Gastroesophageal sphincter (tissue), 3 donors: ENCODE measurements at regions not wholly inside any gene's neighbourhood (a gene's known extent, or its start where the extent isn't known, plus 50 kb on each side); places are given as distances from the start of the nearest gene placed in this dataset.

Experiments used
- EP300 ChIP-seq: sonication (generic); formaldehyde crosslinking; IDR thresholded peaks from one replicate; pipeline ENCODE4 v1.6.1; 2017; ENCODE audit warnings: antibody characterized with exemption, mild to moderate bottlenecking
- POLR2A ChIP-seq, 2 donors: fragments of 450-650 bp; IDR thresholded peaks; one replicate each; pipeline ENCODE4 v1.6.1; 2017; ENCODE audit warnings: antibody characterized with exemption in 2 of 2, mild to moderate bottlenecking in 2 of 2, moderate library complexity in 1 of 2
- POLR2AphosphoS5 ChIP-seq: sonication (generic); formaldehyde crosslinking; IDR thresholded peaks from one replicate; pipeline ENCODE4 v1.6.1; 2017; ENCODE audit warnings: antibody characterized with exemption
- TF ChIP-seq, protein P1 (sequence below), 4 experiments: fragments of 200-600 bp in 2 of 4; fragments of 450-650 bp in 2 of 4; sonication (generic) in 1 of 4; IDR thresholded peaks; one replicate each; pipeline ENCODE4 v1.5.1; 2017 to 2019; ENCODE audit warnings: antibody characterized with exemption in 4 of 4, mild to moderate bottlenecking in 2 of 4, moderate library complexity in 2 of 4

DNA sequence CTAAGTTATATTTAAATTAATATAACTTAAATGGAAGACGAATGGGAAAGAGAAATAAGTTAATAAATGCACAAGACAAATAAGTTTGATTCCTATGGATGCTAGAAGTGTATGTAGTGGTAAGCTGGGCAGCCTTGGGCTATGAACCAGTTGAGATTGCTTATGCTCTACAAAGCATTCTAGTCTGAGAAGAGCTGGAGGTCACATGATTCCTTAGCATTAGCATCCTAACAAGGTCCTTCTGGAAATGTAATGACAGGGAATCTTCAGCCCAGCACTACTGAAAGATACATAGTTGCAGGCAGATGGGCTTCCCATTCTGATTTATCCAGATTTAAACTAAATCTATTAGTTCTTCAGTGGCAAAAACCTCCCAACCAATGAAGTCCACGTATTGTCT is 102.3 kb upstream of the ESRRG start:
- TF ChIP-seq, protein P1, sequence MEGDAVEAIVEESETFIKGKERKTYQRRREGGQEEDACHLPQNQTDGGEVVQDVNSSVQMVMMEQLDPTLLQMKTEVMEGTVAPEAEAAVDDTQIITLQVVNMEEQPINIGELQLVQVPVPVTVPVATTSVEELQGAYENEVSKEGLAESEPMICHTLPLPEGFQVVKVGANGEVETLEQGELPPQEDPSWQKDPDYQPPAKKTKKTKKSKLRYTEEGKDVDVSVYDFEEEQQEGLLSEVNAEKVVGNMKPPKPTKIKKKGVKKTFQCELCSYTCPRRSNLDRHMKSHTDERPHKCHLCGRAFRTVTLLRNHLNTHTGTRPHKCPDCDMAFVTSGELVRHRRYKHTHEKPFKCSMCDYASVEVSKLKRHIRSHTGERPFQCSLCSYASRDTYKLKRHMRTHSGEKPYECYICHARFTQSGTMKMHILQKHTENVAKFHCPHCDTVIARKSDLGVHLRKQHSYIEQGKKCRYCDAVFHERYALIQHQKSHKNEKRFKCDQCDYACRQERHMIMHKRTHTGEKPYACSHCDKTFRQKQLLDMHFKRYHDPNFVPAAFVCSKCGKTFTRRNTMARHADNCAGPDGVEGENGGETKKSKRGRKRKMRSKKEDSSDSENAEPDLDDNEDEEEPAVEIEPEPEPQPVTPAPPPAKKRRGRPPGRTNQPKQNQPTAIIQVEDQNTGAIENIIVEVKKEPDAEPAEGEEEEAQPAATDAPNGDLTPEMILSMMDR (IDR thresholded peaks at IDR 0.05), result no peak
- TF ChIP-seq EP300, result no peak
- no peak for TF ChIP-seq POLR2AphosphoS5
- no peak for TF ChIP-seq POLR2A (IDR thresholded peaks at IDR 0.05)
